ENCODE measurements at regions not wholly inside any gene's neighbourhood (a gene's known extent, or its start where the extent isn't known, plus 50 kb on each side); places are given as distances from the start of the nearest gene placed in this dataset.

DNA sequence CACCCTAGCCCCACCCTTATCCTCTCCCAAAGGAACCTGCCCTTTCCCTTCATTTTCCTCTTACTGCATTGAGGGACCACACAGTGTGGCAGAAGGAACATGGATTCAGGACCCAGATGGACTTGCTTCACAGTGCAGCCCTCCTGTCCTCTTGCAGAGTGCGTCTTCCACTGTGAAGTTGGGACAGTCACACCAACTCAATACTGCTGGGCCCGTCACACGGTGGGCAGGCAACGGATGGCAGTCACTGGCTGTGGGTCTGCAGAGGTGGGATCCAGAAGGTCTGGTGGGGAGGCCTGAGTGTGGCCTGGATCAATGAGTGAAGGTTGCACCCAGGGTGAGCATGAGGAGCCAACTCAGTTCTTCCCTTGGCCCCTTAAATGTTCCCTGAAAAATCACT lies 129.9 kb upstream of the B3GAT1 start:
- TF ChIP-seq, protein P1, sequence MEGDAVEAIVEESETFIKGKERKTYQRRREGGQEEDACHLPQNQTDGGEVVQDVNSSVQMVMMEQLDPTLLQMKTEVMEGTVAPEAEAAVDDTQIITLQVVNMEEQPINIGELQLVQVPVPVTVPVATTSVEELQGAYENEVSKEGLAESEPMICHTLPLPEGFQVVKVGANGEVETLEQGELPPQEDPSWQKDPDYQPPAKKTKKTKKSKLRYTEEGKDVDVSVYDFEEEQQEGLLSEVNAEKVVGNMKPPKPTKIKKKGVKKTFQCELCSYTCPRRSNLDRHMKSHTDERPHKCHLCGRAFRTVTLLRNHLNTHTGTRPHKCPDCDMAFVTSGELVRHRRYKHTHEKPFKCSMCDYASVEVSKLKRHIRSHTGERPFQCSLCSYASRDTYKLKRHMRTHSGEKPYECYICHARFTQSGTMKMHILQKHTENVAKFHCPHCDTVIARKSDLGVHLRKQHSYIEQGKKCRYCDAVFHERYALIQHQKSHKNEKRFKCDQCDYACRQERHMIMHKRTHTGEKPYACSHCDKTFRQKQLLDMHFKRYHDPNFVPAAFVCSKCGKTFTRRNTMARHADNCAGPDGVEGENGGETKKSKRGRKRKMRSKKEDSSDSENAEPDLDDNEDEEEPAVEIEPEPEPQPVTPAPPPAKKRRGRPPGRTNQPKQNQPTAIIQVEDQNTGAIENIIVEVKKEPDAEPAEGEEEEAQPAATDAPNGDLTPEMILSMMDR (IDR thresholded peaks at IDR 0.05) = no peak
- Histone ChIP-seq H3K27ac (no peak overlapping the region), H3K36me3 (no peaks in the 10 kb centered on the region), H3K4me3 (no peak overlapping the region), H3K9me3 (no peaks in the 10 kb centered on the region), H3K4me1 (no peaks in the 10 kb centered on the region), H3K27me3 (peaks cover 0 to 22% of the 10 kb centered on the region in 2 donors)
- DNase-seq (no peak), ATAC-seq (no peak)
- intact Hi-C loops (cut with DNase I) = no loop called here

DNA sequence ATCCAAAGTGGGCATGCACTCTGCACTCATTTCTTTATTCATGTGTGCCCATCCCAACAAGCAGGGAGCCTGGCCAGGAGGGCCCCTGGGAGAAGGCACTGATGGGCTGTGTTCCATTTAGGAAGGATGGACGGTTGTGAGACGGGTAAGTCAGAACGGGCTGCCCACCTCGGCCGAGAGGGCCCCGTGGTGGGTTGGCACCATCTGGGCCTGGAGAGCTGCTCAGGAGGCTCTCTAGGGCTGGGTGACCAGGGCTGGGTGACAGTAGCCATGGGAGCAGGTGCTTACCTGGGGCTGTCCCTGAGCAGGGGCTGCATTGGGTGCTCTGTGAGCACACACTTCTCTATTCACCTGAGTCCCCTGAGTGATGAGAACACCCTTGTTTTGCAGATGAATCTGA lies 129.3 kb upstream of the B3GAT1 start:
- TF ChIP-seq, protein P1 (IDR thresholded peaks at IDR 0.05) = no peak
- no peak overlapping the region for H3K27ac ChIP-seq
- peaks cover 0 to 28% of the 10 kb centered on the region in 2 donors for H3K27me3 ChIP-seq
- H3K4me3 ChIP-seq = no peak overlapping the region
- H3K36me3 ChIP-seq = no peaks in the 10 kb centered on the region
- H3K9me3 ChIP-seq = no peaks in the 10 kb centered on the region
- H3K4me1 ChIP-seq = no peaks in the 10 kb centered on the region
- intact Hi-C loops (cut with DNase I) = no loop called here
- peak in 1 of 4 donors; percentile 61 for DNase-seq
- ATAC-seq = no peak

DNA sequence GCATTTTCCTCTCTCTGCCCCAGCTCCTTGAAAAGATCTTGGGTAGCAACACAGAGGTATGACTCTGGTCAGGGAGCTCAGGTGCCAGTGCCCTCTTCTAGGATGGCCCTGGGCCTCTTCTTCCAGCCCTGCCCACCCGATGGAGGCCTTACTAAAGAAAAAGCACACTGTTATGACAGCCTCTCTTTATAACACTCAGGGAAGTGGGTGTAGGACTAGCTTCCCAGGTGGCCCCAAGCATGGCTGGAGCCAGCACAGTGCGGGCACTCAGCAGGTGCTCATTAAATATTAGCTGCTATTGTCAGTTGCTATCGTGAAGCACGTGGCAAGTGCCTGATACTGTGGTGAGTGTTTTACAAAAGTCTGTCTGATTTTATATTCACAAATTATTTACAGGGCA lies 127.2 kb upstream of the B3GAT1 start:
- H3K4me3 ChIP-seq = no peak overlapping the region
- H3K36me3 ChIP-seq = no peaks in the 10 kb centered on the region
- H3K27me3 ChIP-seq = peaks cover 0 to 46% of the 10 kb centered on the region in 2 donors
- no peaks in the 10 kb centered on the region for H3K4me1 ChIP-seq
- TF ChIP-seq, protein P1 (IDR thresholded peaks at IDR 0.05) = no peak
- H3K27ac ChIP-seq = no peak overlapping the region
- ATAC-seq (no peak), DNase-seq (no peak)
- intact Hi-C loops (cut with DNase I) = no loop called here
- no peaks in the 10 kb centered on the region for H3K9me3 ChIP-seq

DNA sequence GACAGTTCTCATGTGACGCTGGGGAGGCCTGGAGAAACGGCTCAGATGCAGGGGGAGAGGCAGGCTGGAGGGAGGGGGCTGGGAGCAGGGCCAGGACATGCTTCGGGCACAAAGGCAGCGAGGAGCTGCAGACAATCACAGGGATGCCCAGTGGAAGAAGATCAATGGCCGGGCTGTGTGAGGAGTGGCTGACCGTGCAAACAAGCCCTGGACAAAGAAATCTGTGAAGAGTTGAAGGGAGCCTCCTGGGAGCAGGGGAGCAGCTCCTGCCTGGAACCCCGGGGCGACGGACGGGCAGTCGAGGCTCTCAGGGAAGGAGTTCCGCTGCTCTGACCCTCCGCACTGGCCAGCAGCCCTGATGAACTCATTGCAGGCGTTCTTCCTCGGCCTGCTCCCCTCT lies 126.7 kb upstream of the B3GAT1 start:
- Histone ChIP-seq H3K9me3 (no peaks in the 10 kb centered on the region), H3K4me3 (no peak overlapping the region), H3K27ac (no peak overlapping the region), H3K4me1 (no peaks in the 10 kb centered on the region), H3K36me3 (no peaks in the 10 kb centered on the region), H3K27me3 (peaks cover 0 to 46% of the 10 kb centered on the region in 2 donors)
- no peak for DNase-seq
- no peak for ATAC-seq
- intact Hi-C loops (cut with DNase I) = no loop called here
- TF ChIP-seq, protein P1 (IDR thresholded peaks at IDR 0.05) = no peak

DNA sequence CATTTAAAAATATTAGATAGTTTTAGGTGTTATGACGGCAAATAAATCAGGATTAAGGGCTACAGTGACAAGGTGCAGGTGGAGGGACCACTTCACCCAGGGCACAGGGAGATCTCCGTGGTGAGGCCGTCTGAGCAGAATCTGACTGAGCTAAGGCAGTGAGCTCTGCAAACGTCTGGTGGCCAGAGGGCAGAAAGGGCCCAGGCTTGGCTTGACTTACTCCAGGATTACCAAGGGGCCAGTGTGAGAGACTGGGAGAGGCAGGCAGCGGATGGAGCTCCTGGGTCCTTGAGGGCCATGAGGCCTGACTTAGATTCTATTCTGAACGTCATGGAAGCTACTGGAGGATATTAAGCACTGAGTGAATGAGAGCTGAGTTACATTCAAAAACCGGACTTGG lies 125.9 kb upstream of the B3GAT1 start:
- intact Hi-C loops (cut with DNase I) = no loop called here
- no peaks in the 10 kb centered on the region for H3K9me3 ChIP-seq
- no peak overlapping the region for H3K27ac ChIP-seq
- no peak for ATAC-seq
- TF ChIP-seq, protein P1 (IDR thresholded peaks at IDR 0.05) = no peak
- H3K27me3 ChIP-seq = peaks cover 0 to 50% of the 10 kb centered on the region in 2 donors
- no peak for DNase-seq
- H3K4me3 ChIP-seq = no peak overlapping the region
- no peaks in the 10 kb centered on the region for H3K36me3 ChIP-seq
- H3K4me1 ChIP-seq = no peaks in the 10 kb centered on the region

Data from left lung (tissue), 4 donors.